ENCODE measurements at regions not wholly inside any gene's neighbourhood (a gene's known extent, or its start where the extent isn't known, plus 50 kb on each side); places are given as distances from the start of the nearest gene placed in this dataset.

- ATAC-seq (replicated peaks in 6 of 8) = no peak
- in situ Hi-C loops (cut with MboI; ENCODE audit: low pct_unique_long_range_greater_than_20kb in 2 of 9, low sequenced_read_pairs in 9 of 9, unreplicated experiment in 9 of 9) = loop anchor here in 8 of 9 experiments (10.0 to 25.0 kb wide), 6 partner anchors 168 to 308 kb away; no protein-coding TSS in a partner anchor
- H3K4me1 ChIP-seq (replicated peaks in 1 of 2) = peaks cover 5 to 17% of the 10 kb centered on the region in 2 donors
- 23 to 100% (median 33%) methylated on average over 1 to 5 of the region's 6 CpGs; no CpG with 5 or more reads in 1 of the 10 experiments for WGBS, 10 experiments
- H3K27ac ChIP-seq = no peak overlapping the region
- no peak overlapping the region for H3K4me3 ChIP-seq
Observed at GRCh38 chr7:25562673-25563182, 334.4 kb upstream of the NPVF start.

DNA sequence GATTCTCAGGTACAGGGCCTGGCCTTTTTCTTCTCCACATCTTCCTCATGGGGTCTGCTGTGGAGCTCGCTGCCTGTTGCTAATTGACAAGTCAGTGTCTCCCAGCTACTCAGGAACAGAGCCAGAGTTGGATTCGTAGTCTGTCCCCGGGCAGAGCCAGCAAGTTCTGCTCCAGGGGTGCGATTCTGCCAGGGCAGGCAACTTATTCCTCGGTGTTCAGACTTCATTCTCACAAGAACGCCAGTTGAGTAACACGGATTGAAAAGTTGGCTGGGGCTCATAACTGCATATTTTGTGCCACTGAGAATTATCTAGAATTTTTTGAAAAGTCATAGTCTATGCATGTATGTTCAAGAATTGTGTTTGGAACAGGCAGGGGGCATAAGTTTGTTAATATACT, 336.7 kb upstream of the NPVF start:
- WGBS, 10 experiments = 11 to 96% (median 82%) methylated on average over 1 to 7 of the region's 7 CpGs; no CpG with 5 or more reads in 2 of the 10 experiments
- Histone ChIP-seq H3K4me1 (replicated peaks in 1 of 2) (peaks cover 0 to 9% of the 10 kb centered on the region in 2 donors), H3K4me3 (no peak overlapping the region), H3K27ac (no peak overlapping the region)
- peak in 1 of 8 experiments; percentile 29 for ATAC-seq (replicated peaks in 6 of 8)
- in situ Hi-C loops (cut with MboI; ENCODE audit: low pct_unique_long_range_greater_than_20kb in 2 of 9, low sequenced_read_pairs in 9 of 9, unreplicated experiment in 9 of 9) = loop anchor here in 8 of 9 experiments (10.0 to 25.0 kb wide), 6 partner anchors 170 to 310 kb away; no protein-coding TSS in a partner anchor

GRCh38 chr7:25565949-25566348, 337.7 kb upstream of the NPVF start:
- in situ Hi-C loops (cut with MboI; ENCODE audit: low pct_unique_long_range_greater_than_20kb in 2 of 9, low sequenced_read_pairs in 9 of 9, unreplicated experiment in 9 of 9) = loop anchor here in 8 of 9 experiments (10.0 to 25.0 kb wide), 6 partner anchors 171 to 311 kb away; no protein-coding TSS in a partner anchor
- Histone ChIP-seq H3K4me3 (no peak overlapping the region), H3K4me1 (replicated peaks in 1 of 2) (peaks cover 0 to 9% of the 10 kb centered on the region in 2 donors), H3K27ac (no peak overlapping the region)
- 0 to 3% (median 0%) methylated on average over 2 to 7 of the region's 7 CpGs for WGBS, 10 experiments
- ATAC-seq (replicated peaks in 6 of 8) = no peak

GRCh38 chr7:25567430-25567829, 339.1 kb upstream of the NPVF start:
- Histone ChIP-seq H3K27ac (no peak overlapping the region), H3K4me1 (replicated peaks in 1 of 2) (peaks cover 0 to 9% of the 10 kb centered on the region in 2 donors), H3K4me3 (no peak overlapping the region)
- in situ Hi-C loops (cut with MboI; ENCODE audit: low pct_unique_long_range_greater_than_20kb in 2 of 9, low sequenced_read_pairs in 9 of 9, unreplicated experiment in 9 of 9) = loop anchor here in 8 of 9 experiments (10.0 to 25.0 kb wide), 6 partner anchors 173 to 313 kb away; no protein-coding TSS in a partner anchor
- WGBS, 10 experiments = 63 to 97% (median 90%) methylated on average over 4 to 7 of the region's 7 CpGs; no CpG with 5 or more reads in 1 of the 10 experiments
- ATAC-seq (replicated peaks in 6 of 8) = no peak

DNA sequence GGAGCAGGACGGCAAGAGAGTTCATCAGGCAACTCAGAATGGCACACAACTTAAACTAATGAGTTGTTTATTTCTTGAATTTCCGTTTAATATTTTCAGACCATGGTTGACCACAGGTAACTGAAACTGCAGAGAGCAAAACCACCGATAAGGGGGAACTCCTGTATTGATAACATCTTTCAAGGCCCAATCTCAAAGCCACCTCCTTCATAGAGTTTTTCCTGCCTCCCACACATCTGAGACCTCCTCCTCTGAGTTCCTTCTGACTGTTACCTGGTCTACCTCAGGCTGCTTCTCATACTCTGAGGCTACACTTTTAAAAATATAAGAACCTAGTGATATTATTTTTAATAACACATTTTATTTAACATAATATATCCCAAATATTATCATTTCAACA, 341.5 kb upstream of the NPVF start:
- WGBS, 10 experiments = 34 to 100% (median 97%) methylated on average over 1 to 3 of the region's 3 CpGs; no CpG with 5 or more reads in 3 of the 10 experiments
- H3K4me3 ChIP-seq = no peak overlapping the region
- in situ Hi-C loops (cut with MboI; ENCODE audit: low pct_unique_long_range_greater_than_20kb in 2 of 9, low sequenced_read_pairs in 9 of 9, unreplicated experiment in 9 of 9) = loop anchor here in 8 of 9 experiments (10.0 to 25.0 kb wide), 6 partner anchors 175 to 315 kb away; no protein-coding TSS in a partner anchor
- no peak overlapping the region for H3K27ac ChIP-seq
- peaks cover 0 to 3% of the 10 kb centered on the region in 2 donors for H3K4me1 ChIP-seq (replicated peaks in 1 of 2)
- no peak for ATAC-seq (replicated peaks in 6 of 8)

- H3K4me1 ChIP-seq (replicated peaks in 1 of 2) = no peaks in the 10 kb centered on the region
- in situ Hi-C loops (cut with MboI; ENCODE audit: low pct_unique_long_range_greater_than_20kb in 2 of 9, low sequenced_read_pairs in 9 of 9, unreplicated experiment in 9 of 9) = loop anchor here in 5 of 9 experiments (10.0 to 25.0 kb wide), 3 partner anchors 185 to 310 kb away; no protein-coding TSS in a partner anchor
- no peak overlapping the region for H3K27ac ChIP-seq
- H3K4me3 ChIP-seq = no peak overlapping the region
- no peak for ATAC-seq (replicated peaks in 6 of 8)
- WGBS, 10 experiments = 35 to 100% (median 81%) methylated on average over 1 to 2 of the region's 2 CpGs; no CpG with 5 or more reads in 3 of the 10 experiments
Observed at GRCh38 chr7:25572423-25572822, 344.1 kb upstream of the NPVF start.

DNA sequence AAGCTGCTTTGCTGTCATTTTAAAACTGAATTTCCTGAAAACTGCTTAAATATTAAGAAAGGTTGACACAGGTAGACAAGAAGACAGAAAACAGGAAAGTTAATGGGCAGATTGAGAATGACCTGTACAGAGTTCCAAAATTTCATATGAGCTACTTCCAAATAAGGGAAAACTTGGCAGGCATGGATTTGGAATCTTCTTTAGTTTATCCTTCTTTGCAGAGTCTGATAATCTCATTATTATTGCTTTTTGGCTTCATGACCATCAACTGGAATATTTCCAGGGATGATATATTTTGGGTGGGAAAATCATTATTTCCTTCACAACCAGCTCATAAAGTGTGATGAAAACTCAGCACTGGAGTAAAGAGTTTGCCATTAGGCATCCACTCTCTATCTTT, 346.5 kb upstream of the NPVF start:
- H3K4me1 ChIP-seq (replicated peaks in 1 of 2) = peaks cover 0 to 14% of the 10 kb centered on the region in 2 donors
- in situ Hi-C loops (cut with MboI; ENCODE audit: low pct_unique_long_range_greater_than_20kb in 2 of 9, low sequenced_read_pairs in 9 of 9, unreplicated experiment in 9 of 9) = loop anchor here in 6 of 9 experiments (10.0 to 25.0 kb wide), 4 partner anchors 188 to 313 kb away; no protein-coding TSS in a partner anchor
- H3K27ac ChIP-seq = no peak overlapping the region
- ATAC-seq (replicated peaks in 6 of 8) = no peak
- no peak overlapping the region for H3K4me3 ChIP-seq

GRCh38 chr7:25575634-25576033, 347.3 kb upstream of the NPVF start:
- H3K4me1 ChIP-seq (replicated peaks in 1 of 2) = peaks cover 0 to 14% of the 10 kb centered on the region in 2 donors
- WGBS, 10 experiments = 23 to 100% (median 74%) methylated on average over 2 to 4 of the region's 4 CpGs; no CpG with 5 or more reads in 1 of the 10 experiments
- H3K4me3 ChIP-seq = no peak overlapping the region
- in situ Hi-C loops (cut with MboI; ENCODE audit: low pct_unique_long_range_greater_than_20kb in 2 of 9, low sequenced_read_pairs in 9 of 9, unreplicated experiment in 9 of 9) = loop anchor here in 2 of 9 experiments (10.0 to 25.0 kb wide), 2 partner anchors 262 to 279 kb away; no protein-coding TSS in a partner anchor
- no peak overlapping the region for H3K27ac ChIP-seq
- no peak for ATAC-seq (replicated peaks in 6 of 8)

GRCh38 chr7:25578991-25579777, 350.9 kb upstream of the NPVF start:
- no peak overlapping the region for H3K4me3 ChIP-seq
- H3K4me1 ChIP-seq (replicated peaks in 1 of 2) = peaks cover 0 to 16% of the 10 kb centered on the region in 2 donors
- WGBS, 10 experiments = 30 to 100% (median 88%) methylated on average over 1 to 2 of the region's 3 CpGs; no CpG with 5 or more reads in 6 of the 10 experiments
- no peak overlapping the region for H3K27ac ChIP-seq
- in situ Hi-C loops (cut with MboI; ENCODE audit: low pct_unique_long_range_greater_than_20kb in 2 of 9, low sequenced_read_pairs in 9 of 9, unreplicated experiment in 9 of 9) = loop anchor here in 2 of 9 experiments (10.0 to 25.0 kb wide), 2 partner anchors 258 to 276 kb away; no protein-coding TSS in a partner anchor
- ATAC-seq (replicated peaks in 6 of 8) = no peak

DNA sequence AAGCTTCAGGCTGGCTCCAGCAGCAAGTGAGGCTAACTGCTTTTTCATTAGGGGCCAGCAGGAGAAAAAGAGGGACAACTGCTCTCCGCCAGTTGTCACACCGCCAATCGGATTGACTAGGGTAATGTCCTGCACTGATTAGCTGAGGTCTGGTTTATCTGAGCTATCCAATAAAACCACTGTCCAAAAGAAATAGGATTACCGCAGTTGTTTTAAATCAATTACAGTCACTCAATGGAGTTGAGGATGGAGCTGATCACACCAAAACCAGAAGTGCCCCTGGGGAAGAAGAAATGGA, 351.4 kb upstream of the NPVF start:
- Histone ChIP-seq H3K4me3 (no peak overlapping the region), H3K4me1 (replicated peaks in 1 of 2) (peaks cover 0 to 21% of the 10 kb centered on the region in 2 donors), H3K27ac (no peak overlapping the region)
- WGBS, 10 experiments = 60 to 100% (median 100%) methylated on average over 1 to 4 of the region's 4 CpGs; no CpG with 5 or more reads in 3 of the 10 experiments
- ATAC-seq (replicated peaks in 6 of 8) = no peak
- in situ Hi-C loops (cut with MboI; ENCODE audit: low pct_unique_long_range_greater_than_20kb in 2 of 9, low sequenced_read_pairs in 9 of 9, unreplicated experiment in 9 of 9) = loop anchor here in 3 of 9 experiments (10.0 to 25.0 kb wide), 2 partner anchors 258 to 275 kb away; no protein-coding TSS in a partner anchor

DNA sequence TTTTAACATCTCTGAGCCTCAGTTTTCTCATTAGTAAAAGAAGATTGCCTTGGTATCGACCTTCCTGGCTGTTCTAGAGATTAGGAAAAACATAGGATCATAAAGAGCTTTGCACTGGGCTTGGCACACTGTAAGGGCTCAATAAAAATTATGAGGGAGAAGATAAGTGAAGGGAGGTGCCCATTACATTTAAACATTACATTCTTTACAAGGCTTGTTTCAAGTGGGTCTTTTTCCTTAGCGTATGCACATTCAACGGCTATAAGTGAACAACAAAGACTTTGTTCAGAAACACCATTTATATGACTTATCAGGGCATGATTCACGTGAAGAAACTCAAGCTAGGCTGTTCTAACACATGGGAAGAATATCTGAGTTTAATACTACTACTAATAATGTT, 351.9 kb upstream of the NPVF start:
- 0 to 100% (median 81%) methylated on average over 1 to 4 of the region's 4 CpGs for WGBS, 10 experiments
- Histone ChIP-seq H3K4me1 (replicated peaks in 1 of 2) (peaks cover 0 to 21% of the 10 kb centered on the region in 2 donors), H3K4me3 (no peak overlapping the region), H3K27ac (no peak overlapping the region)
- in situ Hi-C loops (cut with MboI; ENCODE audit: low pct_unique_long_range_greater_than_20kb in 2 of 9, low sequenced_read_pairs in 9 of 9, unreplicated experiment in 9 of 9) = loop anchor here in 2 of 9 experiments (10.0 to 25.0 kb wide), 2 partner anchors 257 to 275 kb away; no protein-coding TSS in a partner anchor
- no peak for ATAC-seq (replicated peaks in 6 of 8)

DNA sequence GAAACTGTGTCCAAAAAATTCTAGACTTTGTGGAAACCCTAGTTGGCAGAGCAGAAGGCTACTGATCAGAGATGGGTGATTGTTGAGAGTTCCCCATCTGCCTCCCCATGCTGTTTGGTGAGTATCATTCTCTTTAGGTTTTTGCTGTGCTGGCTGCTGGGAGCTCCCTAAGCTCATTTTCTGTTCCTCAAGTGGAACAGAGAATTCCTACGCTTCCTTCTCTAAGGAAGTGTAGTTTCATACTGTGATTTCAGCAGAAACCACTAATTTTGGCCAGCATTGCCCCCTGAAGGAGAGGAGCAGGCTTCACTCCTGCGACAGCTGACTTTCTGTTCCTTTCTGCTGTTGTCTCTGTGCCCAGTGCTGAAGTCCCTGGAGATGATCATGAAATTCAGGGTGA, 355.3 kb upstream of the NPVF start:
- in situ Hi-C loops (cut with MboI; ENCODE audit: low pct_unique_long_range_greater_than_20kb in 2 of 9, low sequenced_read_pairs in 9 of 9, unreplicated experiment in 9 of 9) = loop anchor here in 2 of 9 experiments (10.0 to 25.0 kb wide), 2 partner anchors 254 to 271 kb away; no protein-coding TSS in a partner anchor
- Histone ChIP-seq H3K4me1 (replicated peaks in 1 of 2) (peaks cover 0 to 19% of the 10 kb centered on the region in 2 donors), H3K4me3 (no peak overlapping the region), H3K27ac (no peak overlapping the region)
- WGBS, 10 experiments = 80 to 100% (median 100%) methylated on average over 1 to 2 of the region's 2 CpGs; no CpG with 5 or more reads in 5 of the 10 experiments
- ATAC-seq (replicated peaks in 6 of 8) = no peak
